ENCODE measurements at regions not wholly inside any gene's neighbourhood (a gene's known extent, or its start where the extent isn't known, plus 50 kb on each side); places are given as distances from the start of the nearest gene placed in this dataset.
"Not testable (repeated sequence)": the region's sequence is repeated elsewhere in the genome, so short reads cannot be mapped to it uniquely, and the experiment has no call there.

DNA sequence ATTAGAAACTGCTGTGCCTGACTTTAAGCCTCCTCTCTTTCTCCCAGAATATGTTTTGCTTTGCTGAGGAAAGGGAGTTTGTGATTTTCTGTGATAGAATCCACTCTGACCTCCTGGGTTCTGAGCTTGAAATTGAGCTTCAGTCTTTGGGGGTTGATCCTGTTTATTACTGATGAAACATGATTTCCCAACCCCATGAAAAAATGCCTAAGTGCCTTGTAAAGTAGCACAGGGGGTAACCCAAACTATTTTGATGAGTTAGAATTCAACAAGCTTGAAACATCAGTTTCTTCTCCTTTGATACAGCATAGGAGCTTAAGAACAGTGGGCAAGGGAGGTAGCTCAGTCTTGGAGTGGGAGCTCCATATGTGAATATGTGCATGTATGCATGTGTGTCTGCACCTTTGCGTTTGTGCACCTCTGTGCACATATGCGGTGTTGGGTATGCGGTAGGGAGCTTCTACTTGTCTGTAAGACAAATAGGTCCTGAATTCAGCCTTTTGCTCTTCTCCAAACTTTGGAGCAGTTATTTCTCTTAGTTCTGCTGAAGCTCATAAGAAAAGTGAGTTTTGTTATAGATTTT, 364.6 kb downstream of the OSR1 start:
- in situ Hi-C loops (cut with MboI; ENCODE audit: low sequenced_read_pairs): no loop called here

DNA sequence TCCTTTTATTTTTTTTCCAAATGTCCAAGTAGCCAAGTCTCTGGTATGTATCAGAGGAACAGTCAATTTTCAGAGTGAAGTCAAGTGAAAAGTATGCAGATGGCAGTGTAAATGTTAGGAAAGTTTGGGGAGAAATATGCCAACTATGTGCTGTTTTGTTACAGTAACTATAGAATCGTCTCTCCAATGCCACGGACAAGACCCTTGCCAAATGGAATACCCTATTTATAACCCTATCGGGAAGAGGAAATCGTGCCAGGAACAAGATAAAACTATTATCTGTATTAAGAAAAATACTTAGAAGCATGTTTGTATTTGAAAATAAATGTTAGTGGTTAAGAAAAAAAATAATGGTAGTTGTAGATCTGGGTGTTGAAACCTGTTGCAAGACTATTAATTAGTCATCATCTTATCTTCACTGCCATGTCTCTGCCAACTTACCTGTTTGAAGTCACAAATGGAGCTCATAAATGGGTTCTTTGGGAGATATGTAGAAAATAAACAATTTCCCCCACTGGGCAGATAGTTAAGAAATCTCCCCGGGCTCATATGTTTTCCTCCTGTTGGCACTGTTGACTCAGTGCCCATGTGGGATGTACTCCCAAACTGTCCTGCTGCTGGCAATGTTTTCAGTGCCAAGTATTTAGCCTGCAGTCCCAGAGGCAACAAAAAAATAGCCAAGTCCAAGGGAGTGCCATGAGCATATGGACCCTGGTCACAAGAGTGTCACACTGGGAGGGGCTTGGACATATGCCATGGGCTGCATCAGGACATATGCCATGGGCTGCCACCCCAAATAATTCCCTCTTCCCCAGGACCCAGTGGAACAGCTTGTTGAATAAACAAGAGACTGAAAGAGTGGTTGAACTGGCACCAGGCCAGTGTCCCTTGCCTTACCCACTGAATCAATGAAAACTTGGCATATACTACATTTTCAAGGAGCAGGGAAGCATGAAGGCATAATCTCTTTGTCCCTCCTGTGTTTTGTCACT, 366.9 kb downstream of the OSR1 start:
- in situ Hi-C loops (cut with MboI; ENCODE audit: low sequenced_read_pairs): no loop called here

DNA sequence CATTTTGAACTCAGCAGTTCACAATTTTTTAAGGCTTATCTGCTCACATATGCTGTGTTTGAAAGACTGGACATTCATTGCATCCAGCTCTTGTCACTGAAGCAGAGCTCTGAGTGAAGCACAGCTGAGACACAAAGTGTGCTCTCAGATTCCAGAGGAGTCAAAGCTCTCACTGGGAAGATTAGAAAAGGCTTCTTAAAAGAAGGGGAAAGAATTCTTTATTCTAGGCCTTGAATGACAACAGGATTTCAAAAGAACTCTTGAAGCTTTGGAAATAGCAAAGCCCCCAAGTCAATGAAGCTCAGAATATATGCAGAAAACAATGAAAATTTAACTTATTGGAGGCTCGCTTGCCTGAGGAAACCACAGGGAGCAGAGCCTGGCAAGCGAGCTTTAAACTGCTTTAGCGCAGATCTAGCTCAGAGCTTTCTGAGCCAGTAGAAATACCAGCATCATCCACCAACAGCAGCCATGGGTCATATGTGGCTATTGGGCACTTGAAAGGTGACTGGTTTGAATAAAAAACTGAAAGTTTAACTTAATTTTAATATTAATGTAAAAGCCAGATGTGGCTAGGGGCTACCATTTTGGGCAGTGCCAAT, 369.7 kb downstream of the OSR1 start:
- in situ Hi-C loops (cut with MboI; ENCODE audit: low sequenced_read_pairs): no loop called here

DNA sequence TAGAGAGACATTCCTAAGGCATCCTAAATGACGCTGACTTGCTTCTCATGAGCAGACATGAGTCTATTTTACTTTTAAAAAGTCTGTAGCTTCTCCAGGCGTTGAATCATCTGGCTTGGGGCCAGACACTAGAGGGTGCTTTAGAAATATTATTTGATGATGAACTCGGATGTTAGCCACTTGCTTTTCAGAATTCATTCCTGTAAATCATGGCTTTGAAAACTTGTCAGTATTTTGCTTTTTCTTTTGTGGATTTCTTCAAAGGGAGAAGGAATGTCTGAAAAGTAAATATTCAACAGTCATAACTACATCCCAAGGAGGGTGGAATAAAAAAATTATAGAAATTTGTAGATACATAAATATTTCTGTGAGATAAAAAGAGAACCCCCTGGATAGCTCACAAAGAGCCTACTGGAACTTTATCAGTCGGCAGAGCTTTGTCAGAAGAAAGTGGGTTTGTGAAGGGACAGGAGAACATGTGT, 370.8 kb downstream of the OSR1 start:
- in situ Hi-C loops (cut with MboI; ENCODE audit: low sequenced_read_pairs): no loop called here

GRCh38 chr2:18987016-18987415, 371.4 kb downstream of the OSR1 start:
- in situ Hi-C loops (cut with MboI; ENCODE audit: low sequenced_read_pairs): no loop called here

DNA sequence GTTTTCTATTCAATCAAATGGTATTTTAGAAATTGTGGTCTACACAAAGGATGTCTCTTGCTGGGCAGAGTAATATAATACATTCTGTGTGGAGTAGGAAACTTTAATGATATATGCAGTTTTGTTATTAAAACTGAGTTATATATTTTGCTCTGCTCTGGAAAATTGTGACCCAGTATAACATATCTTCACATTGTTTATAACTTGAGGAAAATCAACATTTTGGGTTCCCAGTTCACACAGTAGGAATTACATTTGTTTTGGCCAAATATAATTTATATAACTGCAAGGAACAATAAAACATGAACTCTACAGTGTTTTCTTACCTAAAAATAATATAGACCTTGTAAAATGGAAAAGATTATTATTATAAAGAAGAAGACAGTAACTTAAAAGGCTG, 372.4 kb downstream of the OSR1 start:
- in situ Hi-C loops (cut with MboI; ENCODE audit: low sequenced_read_pairs): no loop called here

DNA sequence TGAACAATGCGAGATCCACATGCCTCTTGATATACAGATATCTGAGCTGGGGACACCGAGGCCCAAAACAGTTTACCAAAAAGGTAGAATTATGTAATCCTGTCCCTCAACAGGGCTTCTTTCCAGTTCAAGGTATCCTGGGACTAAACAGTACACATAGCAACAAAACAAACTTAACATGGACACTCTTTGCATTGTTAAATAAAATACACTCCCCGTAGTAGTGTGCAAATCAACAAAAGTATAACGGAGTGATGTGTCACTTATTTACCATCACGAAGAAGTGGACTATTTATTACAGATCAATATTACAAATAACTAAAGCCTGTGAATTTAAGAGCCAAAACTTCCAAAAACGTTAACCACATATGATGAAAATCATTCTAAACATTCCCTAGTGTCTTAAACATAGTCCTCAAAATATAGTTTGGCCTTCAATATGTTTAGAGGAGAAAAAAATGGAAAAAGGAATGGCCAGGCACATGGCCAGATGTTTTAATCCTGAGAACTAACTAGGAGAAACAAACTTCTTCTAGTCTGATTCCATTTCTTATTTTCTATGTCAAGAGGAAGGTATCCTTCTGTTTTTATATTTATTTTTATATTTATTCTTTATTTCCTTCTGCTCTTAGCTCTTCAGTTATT, 377.5 kb downstream of the OSR1 start:
- in situ Hi-C loops (cut with MboI; ENCODE audit: low sequenced_read_pairs): no loop called here

- in situ Hi-C loops (cut with MboI; ENCODE audit: low sequenced_read_pairs): no loop called here
Measured at GRCh38 chr2:18980104-18980785, 378.2 kb downstream of the OSR1 start.

DNA sequence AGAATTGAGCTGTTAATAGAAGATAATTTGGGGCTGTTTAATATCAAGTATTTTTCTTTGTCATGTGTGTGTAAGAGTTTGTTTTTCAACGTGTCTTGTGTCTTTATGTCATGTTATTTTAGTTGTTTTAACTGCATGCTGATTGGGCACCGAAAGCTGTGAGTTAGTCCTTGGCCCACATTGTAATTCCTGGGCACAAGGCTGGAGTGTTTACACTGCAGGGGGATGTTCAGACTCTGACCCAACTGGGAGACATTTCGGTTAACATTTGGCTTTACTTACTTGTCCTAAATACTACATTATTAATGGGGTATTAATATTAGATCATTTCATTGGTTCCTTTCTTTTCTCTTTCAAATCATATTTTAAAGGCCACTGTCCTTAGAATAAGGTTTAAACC, 381.0 kb downstream of the OSR1 start:
- in situ Hi-C loops (cut with MboI; ENCODE audit: low sequenced_read_pairs): no loop called here

DNA sequence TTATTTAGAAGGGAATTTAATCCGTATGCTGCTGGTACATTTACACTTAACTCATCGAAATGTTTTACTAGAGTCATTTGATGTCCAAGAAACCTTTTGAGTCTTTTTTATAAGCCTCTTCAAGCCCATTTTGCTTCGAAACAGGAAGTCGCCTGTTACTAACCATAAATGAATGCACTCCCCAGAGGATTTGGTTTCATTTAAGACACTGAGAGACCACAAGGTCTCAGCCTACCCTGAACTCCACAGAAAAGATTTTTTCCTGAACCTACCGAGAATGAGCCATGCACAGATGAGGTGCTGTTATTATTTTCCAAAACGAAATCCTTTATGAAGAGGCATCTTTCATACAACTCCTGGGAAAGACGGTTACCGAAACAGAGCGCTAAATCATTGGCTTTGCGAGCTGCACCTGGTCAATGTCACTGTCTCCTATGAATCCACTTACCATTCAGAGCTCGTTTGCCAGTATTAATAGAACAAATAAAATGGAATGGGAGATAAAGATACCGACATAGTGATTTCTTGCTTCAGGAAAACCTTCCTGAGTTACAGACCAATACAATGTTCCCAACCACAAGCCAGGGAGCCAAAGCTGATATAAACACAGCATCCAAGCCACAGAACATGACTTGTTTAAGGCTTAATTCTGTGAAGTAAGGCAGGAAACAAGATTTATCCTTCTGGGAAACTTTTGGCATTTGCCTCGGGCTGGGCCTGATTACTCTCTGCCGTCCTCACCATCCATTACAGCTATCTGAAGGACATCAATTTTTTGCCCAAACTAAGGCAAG, 382.1 kb downstream of the OSR1 start:
- in situ Hi-C loops (cut with MboI; ENCODE audit: low sequenced_read_pairs): no loop called here

DNA sequence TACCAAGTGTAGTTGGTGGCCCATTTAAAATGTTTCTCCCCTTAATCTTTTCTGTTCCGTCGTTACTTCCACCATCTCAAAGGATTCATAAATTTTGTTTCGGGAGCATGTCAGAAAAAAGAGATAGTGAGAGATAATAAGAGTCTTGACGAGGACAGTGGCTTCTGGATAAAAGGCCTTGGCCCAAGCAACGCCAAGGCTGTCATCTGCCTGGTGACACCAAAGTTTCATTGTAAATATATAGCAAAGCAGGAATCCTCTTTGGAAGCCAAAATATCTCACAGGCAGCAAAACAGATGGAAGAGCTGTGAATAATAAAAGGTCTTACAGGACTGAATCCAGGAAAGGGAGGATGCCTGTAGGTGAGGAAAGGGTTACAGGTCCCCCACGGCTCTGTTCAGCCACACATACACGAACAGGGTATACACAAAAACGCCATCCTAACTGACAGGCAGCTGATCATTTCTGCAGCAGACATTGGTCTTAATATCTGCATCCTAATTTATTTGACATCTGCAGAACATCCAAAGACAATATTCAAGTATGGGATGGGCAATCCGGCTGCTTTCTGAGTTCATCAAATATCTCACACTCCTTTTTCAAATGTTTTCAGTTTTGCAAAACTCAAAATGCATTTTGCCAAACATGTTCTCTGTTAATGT, 382.8 kb downstream of the OSR1 start:
- in situ Hi-C loops (cut with MboI; ENCODE audit: low sequenced_read_pairs): no loop called here

GRCh38 chr2:18971628-18972027, 382.3 kb upstream of the NT5C1B start:
- in situ Hi-C loops (cut with MboI; ENCODE audit: low sequenced_read_pairs): no loop called here

DNA sequence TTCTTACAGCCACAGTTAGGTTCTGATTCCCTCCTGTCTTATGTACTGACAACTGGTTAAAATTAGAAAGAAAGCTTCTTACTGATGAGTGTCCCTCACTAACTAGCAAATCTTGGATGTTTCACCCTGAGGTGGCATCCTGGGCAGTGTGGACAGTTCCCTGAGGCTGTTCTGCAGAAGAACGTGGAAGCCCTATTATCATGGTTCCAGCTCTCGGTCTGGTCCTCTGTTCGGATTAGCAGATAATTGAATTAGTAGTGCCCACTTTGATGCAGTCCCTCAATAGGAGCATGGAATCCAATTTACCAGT, 381.7 kb upstream of the NT5C1B start:
- in situ Hi-C loops (cut with MboI; ENCODE audit: low sequenced_read_pairs): no loop called here

- in situ Hi-C loops (cut with MboI; ENCODE audit: low sequenced_read_pairs): no loop called here
Measured at GRCh38 chr2:18966131-18966530, 376.8 kb upstream of the NT5C1B start.

DNA sequence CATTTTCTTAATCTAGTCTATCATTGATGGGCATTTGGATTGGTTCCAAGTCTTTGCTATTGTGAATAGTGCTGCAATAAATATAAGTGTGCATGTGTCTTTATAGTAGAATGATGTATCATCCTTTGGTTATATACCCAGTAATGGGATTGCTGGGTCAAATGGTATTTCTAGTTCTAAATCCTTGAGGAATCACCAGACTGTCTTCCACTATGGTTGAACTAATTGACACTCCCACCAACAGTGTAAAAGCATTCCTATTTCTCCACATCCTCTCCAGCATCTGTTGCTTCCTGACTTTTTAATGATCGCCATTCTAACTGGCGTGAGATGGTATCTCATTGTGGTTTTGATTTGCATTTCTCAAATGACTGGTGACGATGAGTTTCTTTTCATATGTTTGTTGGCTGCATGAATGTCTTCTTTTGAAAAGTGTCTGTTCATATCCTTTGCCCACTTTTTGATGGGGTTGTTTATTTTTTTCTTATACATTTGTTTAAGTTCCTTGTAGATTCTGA, 374.4 kb upstream of the NT5C1B start:
- in situ Hi-C loops (cut with MboI; ENCODE audit: low sequenced_read_pairs): not testable (repeated sequence)

- in situ Hi-C loops (cut with MboI; ENCODE audit: low sequenced_read_pairs): no loop called here
Measured at GRCh38 chr2:18961991-18962421, 372.6 kb upstream of the NT5C1B start.

GRCh38 chr2:18959952-18960717, 370.8 kb upstream of the NT5C1B start:
- in situ Hi-C loops (cut with MboI; ENCODE audit: low sequenced_read_pairs): no loop called here

DNA sequence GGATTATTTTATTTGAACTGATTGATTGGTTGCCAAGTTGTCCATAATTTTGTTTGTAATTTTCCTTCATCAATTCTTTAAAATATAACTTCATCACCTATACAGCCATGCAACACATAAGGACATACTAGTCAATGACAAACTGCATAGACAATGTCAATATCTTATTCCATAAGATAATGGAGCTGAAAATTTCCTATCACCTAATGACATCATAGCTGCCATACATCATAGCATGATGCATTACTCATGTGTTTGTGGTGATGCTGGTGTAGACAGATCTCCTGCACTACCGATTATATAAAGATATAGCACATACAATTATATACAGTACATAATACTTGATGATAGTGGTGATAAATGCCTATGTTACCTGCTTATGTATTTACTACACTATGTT, 369.8 kb upstream of the NT5C1B start:
- in situ Hi-C loops (cut with MboI; ENCODE audit: low sequenced_read_pairs): no loop called here

- in situ Hi-C loops (cut with MboI; ENCODE audit: low sequenced_read_pairs): no loop called here
Measured at GRCh38 chr2:18957909-18958308, 368.5 kb upstream of the NT5C1B start.

Data from HL-60/S4 treated with retinoic acid at 250 ng/mL for 4 days and 3 days (cell line).